ENCODE measurements at regions not wholly inside any gene's neighbourhood (a gene's known extent, or its start where the extent isn't known, plus 50 kb on each side); places are given as distances from the start of the nearest gene placed in this dataset.

DNA sequence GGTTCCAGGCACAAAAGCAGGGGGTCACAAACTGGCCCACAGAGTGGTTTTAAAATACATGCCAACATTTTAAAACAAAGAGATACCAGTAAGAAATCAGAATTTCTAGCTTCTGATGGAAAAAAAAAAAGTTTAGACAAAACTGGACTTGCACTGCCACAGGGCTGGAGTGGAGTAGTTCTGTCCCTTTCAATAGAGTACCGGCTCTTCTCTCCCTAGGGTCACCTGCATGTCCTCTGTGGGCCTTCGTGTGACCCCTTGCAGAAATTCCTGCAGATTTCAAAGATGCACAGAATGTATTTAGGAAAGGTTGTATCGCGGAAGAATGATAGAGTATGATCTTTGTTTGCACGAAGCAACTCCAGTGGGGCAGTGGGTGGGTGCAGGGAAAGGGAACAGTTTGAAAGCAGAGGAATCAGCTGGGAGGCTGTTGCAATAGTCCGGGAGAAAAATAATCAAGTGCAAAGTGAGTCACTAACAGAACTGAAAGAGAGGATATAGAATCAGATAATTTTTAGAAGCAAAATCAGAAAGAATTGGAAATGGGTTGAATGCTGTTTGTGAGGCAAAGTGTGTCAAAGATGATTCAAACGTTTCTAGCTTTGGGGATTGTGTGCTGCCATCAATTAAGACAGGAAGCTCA lies 97.3 kb upstream of the STXBP5 start:
- ChIA-PET POLR2A (no interaction called here), CTCF (no interaction called here)
- TF ChIP-seq SP1 (IDR thresholded peaks at IDR 0.05) (no peak), LEF1 (IDR thresholded peaks at IDR 0.05; ENCODE audit: borderline replicate concordance) (no peak), SUZ12 (IDR thresholded peaks at IDR 0.05) (no peak), TARDBP (IDR thresholded peaks at IDR 0.05) (no peak), ARNT (IDR thresholded peaks at IDR 0.05) (no peak), L3MBTL2 (conservative IDR thresholded peaks at IDR 0.05) (no peak), BHLHE40 (IDR thresholded peaks at IDR 0.05; ENCODE audit: borderline replicate concordance) (no peak), NFRKB (IDR thresholded peaks at IDR 0.05) (no peak), CTBP1 (IDR thresholded peaks at IDR 0.05; ENCODE audit: borderline replicate concordance) (no peak), FOXA1 (IDR thresholded peaks at IDR 0.05) (no peak), FOXM1 (IDR thresholded peaks at IDR 0.05; ENCODE audit: borderline replicate concordance) (no peak), HDGF (IDR thresholded peaks at IDR 0.05; ENCODE audit: borderline replicate concordance) (no peak), FOXK2 (IDR thresholded peaks at IDR 0.05) (no peak), ELF4 (IDR thresholded peaks at IDR 0.05) (no peak)
- TF ChIP-seq, protein P1, sequence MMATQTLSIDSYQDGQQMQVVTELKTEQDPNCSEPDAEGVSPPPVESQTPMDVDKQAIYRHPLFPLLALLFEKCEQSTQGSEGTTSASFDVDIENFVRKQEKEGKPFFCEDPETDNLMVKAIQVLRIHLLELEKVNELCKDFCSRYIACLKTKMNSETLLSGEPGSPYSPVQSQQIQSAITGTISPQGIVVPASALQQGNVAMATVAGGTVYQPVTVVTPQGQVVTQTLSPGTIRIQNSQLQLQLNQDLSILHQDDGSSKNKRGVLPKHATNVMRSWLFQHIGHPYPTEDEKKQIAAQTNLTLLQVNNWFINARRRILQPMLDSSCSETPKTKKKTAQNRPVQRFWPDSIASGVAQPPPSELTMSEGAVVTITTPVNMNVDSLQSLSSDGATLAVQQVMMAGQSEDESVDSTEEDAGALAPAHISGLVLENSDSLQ (IDR thresholded peaks at IDR 0.05): no peak
- no peak for DNase-seq (ENCODE audit: extremely low spot score)

DNA sequence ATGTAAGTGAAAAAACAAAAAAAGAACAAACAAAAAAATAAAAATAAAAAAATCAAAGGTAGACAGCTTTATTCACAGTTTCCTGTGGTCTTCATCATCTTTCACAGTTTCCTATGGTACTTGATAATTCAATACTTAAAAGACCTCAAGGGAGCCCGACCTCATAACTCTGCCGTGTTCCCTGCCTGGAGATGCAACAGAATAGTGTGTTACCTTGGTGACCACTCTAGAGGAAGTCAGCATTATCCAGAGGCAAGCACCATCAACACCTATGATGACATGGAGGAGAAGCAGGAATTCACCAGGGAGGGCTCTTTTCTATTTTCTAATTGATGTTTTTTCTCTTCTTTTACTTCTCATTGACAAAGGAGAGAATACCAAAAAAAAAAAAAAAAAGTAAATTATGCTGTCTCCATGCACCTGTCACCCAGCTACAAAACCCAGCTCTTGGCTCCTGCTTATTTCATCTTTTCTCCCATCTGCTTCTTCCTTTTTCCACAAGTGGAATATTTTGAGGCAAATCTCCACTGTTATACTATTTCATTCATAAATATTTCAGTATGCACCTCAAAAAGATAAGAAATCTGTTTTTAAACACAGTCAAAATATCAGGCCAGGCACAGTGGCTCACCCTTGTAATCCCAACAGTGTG lies 95.8 kb upstream of the STXBP5 start:
- ChIA-PET POLR2A (no interaction called here), CTCF (no interaction called here)
- DNase-seq (ENCODE audit: extremely low spot score): no peak
- TF ChIP-seq FOXK2 (IDR thresholded peaks at IDR 0.05) (no peak), BHLHE40 (IDR thresholded peaks at IDR 0.05; ENCODE audit: borderline replicate concordance) (no peak), LEF1 (IDR thresholded peaks at IDR 0.05; ENCODE audit: borderline replicate concordance) (no peak)

DNA sequence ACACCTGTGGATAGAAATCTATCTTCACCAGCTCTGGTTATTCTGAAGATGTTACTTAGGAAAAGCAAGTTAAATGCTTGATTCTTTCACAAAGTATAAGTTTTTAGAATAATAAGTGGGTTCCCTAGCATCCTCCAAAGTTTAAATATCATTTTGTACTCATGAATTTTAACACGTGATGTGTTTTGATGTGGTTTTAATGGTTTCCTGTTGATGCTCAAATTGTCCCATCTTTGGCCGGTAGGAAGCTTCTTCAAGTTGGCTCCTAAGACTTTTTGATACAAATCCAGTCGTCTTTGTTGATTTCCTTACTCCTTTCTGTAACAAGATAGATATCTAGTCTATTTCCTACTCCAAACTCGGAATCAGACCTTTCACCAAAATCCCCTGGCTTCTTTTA lies 94.5 kb upstream of the STXBP5 start:
- TF ChIP-seq ELF4 (IDR thresholded peaks at IDR 0.05): no peak
- TF ChIP-seq TARDBP (IDR thresholded peaks at IDR 0.05): no peak
- TF ChIP-seq SUZ12 (IDR thresholded peaks at IDR 0.05): no peak
- no peak for TF ChIP-seq ARNT (IDR thresholded peaks at IDR 0.05)
- no peak for TF ChIP-seq NFRKB (IDR thresholded peaks at IDR 0.05)
- no peak for TF ChIP-seq BHLHE40 (IDR thresholded peaks at IDR 0.05; ENCODE audit: borderline replicate concordance)
- TF ChIP-seq CTBP1 (IDR thresholded peaks at IDR 0.05; ENCODE audit: borderline replicate concordance): no peak
- TF ChIP-seq L3MBTL2 (conservative IDR thresholded peaks at IDR 0.05): no peak
- TF ChIP-seq FOXA1 (IDR thresholded peaks at IDR 0.05): no peak
- TF ChIP-seq HDGF (IDR thresholded peaks at IDR 0.05; ENCODE audit: borderline replicate concordance): no peak
- no peak for TF ChIP-seq ZNF384 (IDR thresholded peaks at IDR 0.05)
- TF ChIP-seq, protein P1 (IDR thresholded peaks at IDR 0.05): no peak
- TF ChIP-seq FOXM1 (IDR thresholded peaks at IDR 0.05; ENCODE audit: borderline replicate concordance): no peak
- TF ChIP-seq FOXK2 (IDR thresholded peaks at IDR 0.05): no peak
- no peak for TF ChIP-seq LEF1 (IDR thresholded peaks at IDR 0.05; ENCODE audit: borderline replicate concordance)
- DNase-seq (ENCODE audit: extremely low spot score): no peak
- ChIA-PET POLR2A (no interaction called here), CTCF (no interaction called here)

DNA sequence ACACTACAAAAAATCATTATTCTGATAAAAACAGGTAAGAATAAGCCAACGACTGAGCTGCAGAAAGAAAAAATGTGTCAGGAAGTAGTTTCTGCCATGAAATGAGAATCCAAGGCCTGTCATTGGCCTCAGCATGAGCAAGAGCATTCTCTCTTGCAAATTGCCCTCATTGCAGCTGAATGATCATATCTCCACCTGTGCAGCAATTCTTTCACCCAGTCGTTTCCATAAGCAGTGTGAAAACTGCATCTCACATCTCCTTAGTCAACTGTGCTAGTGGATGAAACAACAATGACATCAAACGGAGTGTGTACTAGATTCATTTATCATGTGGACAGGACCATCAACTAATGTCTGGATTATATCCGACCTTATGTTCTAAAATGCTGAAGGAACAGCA lies 88.2 kb upstream of the STXBP5 start:
- ChIA-PET POLR2A (no interaction called here), CTCF (no interaction called here)
- no peak for DNase-seq (ENCODE audit: extremely low spot score)
- TF ChIP-seq, protein P1 (IDR thresholded peaks at IDR 0.05): no peak
- TF ChIP-seq SP1 (IDR thresholded peaks at IDR 0.05): no peak
- TF ChIP-seq ARNT (IDR thresholded peaks at IDR 0.05): no peak
- no peak for TF ChIP-seq NFRKB (IDR thresholded peaks at IDR 0.05)
- TF ChIP-seq ELF4 (IDR thresholded peaks at IDR 0.05): no peak
- no peak for TF ChIP-seq L3MBTL2 (conservative IDR thresholded peaks at IDR 0.05)
- no peak for TF ChIP-seq FOXK2 (IDR thresholded peaks at IDR 0.05)
- TF ChIP-seq TARDBP (IDR thresholded peaks at IDR 0.05): no peak
- no peak for TF ChIP-seq HDGF (IDR thresholded peaks at IDR 0.05; ENCODE audit: borderline replicate concordance)
- no peak for TF ChIP-seq SUZ12 (IDR thresholded peaks at IDR 0.05)
- no peak for TF ChIP-seq FOXM1 (IDR thresholded peaks at IDR 0.05; ENCODE audit: borderline replicate concordance)

DNA sequence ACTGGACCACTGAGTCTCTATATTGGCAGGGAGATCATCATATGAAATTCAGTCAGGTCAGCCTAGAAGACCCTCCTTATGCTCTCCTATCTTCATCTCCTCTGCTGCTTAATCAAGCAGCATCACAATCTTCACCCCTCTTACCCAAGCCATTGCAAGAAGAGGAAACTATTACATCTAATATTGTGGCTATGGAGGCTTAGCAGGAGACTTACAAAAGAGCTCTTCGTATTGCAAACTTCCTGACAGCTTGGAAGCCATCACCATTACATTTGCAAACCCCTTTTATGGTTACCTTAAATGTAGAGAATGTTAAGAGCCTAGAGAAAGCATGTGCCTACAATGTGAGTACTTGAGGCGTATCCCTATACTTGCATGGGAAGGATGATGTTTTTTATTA lies 87.2 kb upstream of the STXBP5 start:
- POLR2A ChIA-PET: no interaction called here
- TF ChIP-seq BHLHE40 (IDR thresholded peaks at IDR 0.05; ENCODE audit: borderline replicate concordance) (no peak), SUZ12 (IDR thresholded peaks at IDR 0.05) (no peak), FOXK2 (IDR thresholded peaks at IDR 0.05) (no peak), HDGF (IDR thresholded peaks at IDR 0.05; ENCODE audit: borderline replicate concordance) (no peak), SP1 (IDR thresholded peaks at IDR 0.05) (no peak)
- TF ChIP-seq, protein P1 (IDR thresholded peaks at IDR 0.05): no peak
- no peak for DNase-seq (ENCODE audit: extremely low spot score)
- CTCF ChIA-PET: no interaction called here

DNA sequence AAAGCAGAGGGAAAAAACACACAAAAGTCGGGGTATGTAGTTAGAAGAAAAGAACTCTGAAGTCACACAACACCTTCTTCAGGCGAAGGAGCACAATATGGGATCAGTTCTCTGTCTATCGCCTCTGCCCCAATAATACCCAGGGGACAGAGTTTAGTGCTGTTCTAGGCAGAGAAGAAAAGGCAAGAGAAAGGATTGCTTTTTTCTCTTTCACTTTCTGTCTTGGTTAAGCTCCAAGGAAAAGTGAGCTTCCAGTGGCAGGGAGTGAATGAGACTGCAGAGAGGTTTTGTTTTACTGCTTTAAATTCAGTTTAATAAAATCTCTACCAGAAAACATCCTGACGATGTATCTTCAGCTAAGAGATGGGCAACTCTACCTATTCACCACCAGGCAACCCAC lies 86.6 kb upstream of the STXBP5 start:
- ChIA-PET CTCF (no interaction called here), POLR2A (no interaction called here)
- DNase-seq (ENCODE audit: extremely low spot score): no peak
- TF ChIP-seq FOXA1 (IDR thresholded peaks at IDR 0.05): no peak
- TF ChIP-seq ARNT (IDR thresholded peaks at IDR 0.05): no peak

Measured in HEK293T (cell line).